WTC11 (cell line): ENCODE measurements at regions not wholly inside any gene's neighbourhood (a gene's known extent, or its start where the extent isn't known, plus 50 kb on each side); places are given as distances from the start of the nearest gene placed in this dataset.

Experiments used
- ATAC-seq: fragments of 200-7000 bp; cut with Tn5 transposase; 2 replicates; pipeline ENCODE4 v1.10.0; 2021; ENCODE audit warnings: mild to moderate bottlenecking, moderate library complexity
- CTCF ChIA-PET: fragments of 300-600 bp; sonication (Branson Sonifier 250); formaldehyde crosslinking; loops from one replicate; lab custom pipeline; 2021; ENCODE audit warnings: antibody characterized with exemption; lab: Charles Lee
- POLR2A ChIA-PET: fragments of 350-600 bp; sonication (Branson Sonifier 250); formaldehyde crosslinking; loops from one replicate; lab custom pipeline; 2021; ENCODE audit warnings: antibody characterized with exemption; lab: Charles Lee
- DNase-seq: peaks from one replicate; pipeline ENCODE4 v3.0.0; 2021; ENCODE audit warnings: low spot score
- H3K27ac Mint-ChIP-seq: 2 replicates; pipeline ENCODE4 v1.8.0; 2021; ENCODE audit warnings: mixed read lengths
- H3K27me3 Mint-ChIP-seq: 2 replicates; pipeline ENCODE4 v1.8.0; 2021; ENCODE audit warnings: low read depth, mild to moderate bottlenecking, moderate library complexity, mixed read lengths
- H3K36me3 Mint-ChIP-seq: 2 replicates; pipeline ENCODE4 v1.8.0; 2021; ENCODE audit warnings: mixed read lengths
- H3K4me1 Mint-ChIP-seq: 2 replicates; pipeline ENCODE4 v1.8.0; 2022; ENCODE audit warnings: mixed read lengths
- H3K4me3 Mint-ChIP-seq: 2 replicates; pipeline ENCODE4 v1.8.0; 2021; ENCODE audit warnings: mild to moderate bottlenecking, moderate library complexity, mixed read lengths
- H3K9me3 Mint-ChIP-seq: 2 replicates; pipeline ENCODE4 v1.8.0; 2021; ENCODE audit warnings: mixed read lengths
- FOXP1 ChIP-seq: sonication (generic); formaldehyde crosslinking; IDR thresholded peaks from 2 replicates; pipeline ENCODE4 v1.8.0; 2022; ENCODE audit warnings: missing genetic modification reagents, mild to moderate bottlenecking, moderate library complexity, borderline replicate concordance
- IRF2 ChIP-seq: sonication (generic); formaldehyde crosslinking; IDR thresholded peaks from 2 replicates; pipeline ENCODE4 v1.8.0; 2022; ENCODE audit warnings: low read depth, missing genetic modification reagents, borderline replicate concordance
- MYBL2 ChIP-seq: sonication (generic); formaldehyde crosslinking; IDR thresholded peaks from 2 replicates; pipeline ENCODE4 v1.8.1; 2023; ENCODE audit warnings: mild to moderate bottlenecking, moderate library complexity, missing genetic modification reagents
- NR2C2 ChIP-seq: sonication (generic); formaldehyde crosslinking; IDR thresholded peaks from 2 replicates; pipeline ENCODE4 v1.8.0; 2022; ENCODE audit warnings: mild to moderate bottlenecking, missing genetic modification reagents
- OVOL2 ChIP-seq: fragments of 250-450 bp; sonication (Bioruptor Pico); IDR thresholded peaks from 2 replicates; pipeline ENCODE4 v1.9.0; 2021; ENCODE audit warnings: mild to moderate bottlenecking, borderline replicate concordance
- PRRX2 ChIP-seq: fragments of 250-450 bp; sonication (Bioruptor Pico); IDR thresholded peaks from 2 replicates; pipeline ENCODE4 v1.8.0; 2021; ENCODE audit warnings: mild to moderate bottlenecking
- RELA ChIP-seq: sonication (generic); formaldehyde crosslinking; IDR thresholded peaks from 2 replicates; pipeline ENCODE4 v1.8.1; 2022; ENCODE audit warnings: missing genetic modification reagents, mild to moderate bottlenecking, borderline replicate concordance
- RORB ChIP-seq: fragments of 250-450 bp; sonication (Bioruptor Pico); IDR thresholded peaks from 2 replicates; pipeline ENCODE4 v1.9.0; 2021; ENCODE audit warnings: mild to moderate bottlenecking
- SMAD3 ChIP-seq: sonication (generic); formaldehyde crosslinking; IDR thresholded peaks from 2 replicates; pipeline ENCODE4 v1.8.0; 2022; ENCODE audit warnings: missing genetic modification reagents, mild to moderate bottlenecking, borderline replicate concordance
- SOX15 ChIP-seq: fragments of 250-450 bp; sonication (Bioruptor Pico); IDR thresholded peaks from 2 replicates; pipeline ENCODE4 v1.9.0; 2021; ENCODE audit warnings: mild to moderate bottlenecking
- SP1 ChIP-seq: sonication (generic); formaldehyde crosslinking; conservative IDR thresholded peaks from 2 replicates; pipeline ENCODE4 v1.8.1; 2022; ENCODE audit warnings: missing genetic modification reagents
- TP53 ChIP-seq: sonication (generic); formaldehyde crosslinking; IDR thresholded peaks from 2 replicates; pipeline ENCODE4 v1.8.1; 2023; ENCODE audit warnings: mild to moderate bottlenecking, missing genetic modification reagents
- ZNF263 ChIP-seq: sonication (generic); formaldehyde crosslinking; IDR thresholded peaks from 2 replicates; pipeline ENCODE4 v1.8.1; 2022; ENCODE audit warnings: low read depth, mild to moderate bottlenecking, moderate library complexity, missing genetic modification reagents
- ZNF317 ChIP-seq: sonication (generic); formaldehyde crosslinking; IDR thresholded peaks from 2 replicates; pipeline ENCODE4 v1.8.1; 2023; ENCODE audit warnings: low read depth, mild to moderate bottlenecking, moderate library complexity, missing genetic modification reagents, borderline replicate concordance
- ZNF416 ChIP-seq: fragments of 250-450 bp; sonication (Bioruptor Pico); IDR thresholded peaks from 2 replicates; pipeline ENCODE4 v1.9.0; 2021; ENCODE audit warnings: mild to moderate bottlenecking, inconsistent platforms
- TF ChIP-seq, protein P1 (sequence below): sonication (generic); formaldehyde crosslinking; IDR thresholded peaks from 2 replicates; pipeline ENCODE4 v1.8.0; 2023; ENCODE audit warnings: missing genetic modification reagents, mild to moderate bottlenecking, borderline replicate concordance
- TF ChIP-seq, protein P2 (sequence below): sonication (generic); formaldehyde crosslinking; IDR thresholded peaks from 2 replicates; pipeline ENCODE4 v1.8.0; 2022; ENCODE audit warnings: mild to moderate bottlenecking, missing genetic modification reagents
- TF ChIP-seq, protein P3 (sequence below): sonication (generic); formaldehyde crosslinking; IDR thresholded peaks from 2 replicates; pipeline ENCODE4 v1.8.0; 2022; ENCODE audit warnings: mild to moderate bottlenecking, missing genetic modification reagents
- TF ChIP-seq, protein P4 (sequence below): sonication (generic); formaldehyde crosslinking; IDR thresholded peaks from 2 replicates; pipeline ENCODE4 v1.8.1; 2022; ENCODE audit warnings: mild to moderate bottlenecking, moderate library complexity, missing genetic modification reagents
- TF ChIP-seq, protein P5 (sequence below): fragments of 250-450 bp; sonication (Bioruptor Pico); IDR thresholded peaks from 2 replicates; pipeline ENCODE4 v2.1.2; 2022; ENCODE audit warnings: mild to moderate bottlenecking, moderate library complexity
- TF ChIP-seq, protein P6 (sequence below): sonication (generic); formaldehyde crosslinking; IDR thresholded peaks from 2 replicates; pipeline ENCODE4 v1.8.1; 2022; ENCODE audit warnings: low read depth, mild to moderate bottlenecking, moderate library complexity, missing genetic modification reagents, borderline replicate concordance
- TF ChIP-seq, protein P7 (sequence below): sonication (generic); formaldehyde crosslinking; IDR thresholded peaks from 2 replicates; pipeline ENCODE4 v1.8.1; 2023; ENCODE audit warnings: mild to moderate bottlenecking, missing genetic modification reagents
- TF ChIP-seq, protein P8 (sequence below): sonication (generic); formaldehyde crosslinking; conservative IDR thresholded peaks from 2 replicates; pipeline ENCODE4 v1.8.1; 2022; ENCODE audit warnings: mild to moderate bottlenecking, missing genetic modification reagents
- TF ChIP-seq, protein P9 (sequence below): sonication (generic); formaldehyde crosslinking; IDR thresholded peaks from 2 replicates; pipeline ENCODE4 v1.8.0; 2022; ENCODE audit warnings: mild to moderate bottlenecking, missing genetic modification reagents

DNA sequence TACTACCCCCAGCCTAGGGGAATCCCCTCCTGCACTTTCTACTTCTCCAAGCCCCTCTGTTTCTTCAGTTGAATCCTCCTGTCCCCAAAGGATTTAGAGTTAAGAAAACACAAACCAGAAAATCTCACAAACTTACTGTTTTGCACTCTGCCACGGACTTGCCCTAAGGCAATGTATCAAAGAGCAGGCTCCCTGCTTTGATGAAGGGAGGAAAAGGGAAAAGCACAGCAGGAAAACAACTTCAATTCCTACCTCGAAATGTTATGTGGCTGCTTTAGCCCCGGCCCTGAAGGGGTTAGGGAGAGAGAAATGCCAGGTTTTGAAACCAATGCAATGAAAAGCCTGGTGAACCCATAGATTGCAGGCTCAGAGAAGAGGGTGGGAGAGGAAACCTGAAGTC lies 254.7 kb downstream of the MAN2A1 start (continued):
- TF ChIP-seq, protein P1, sequence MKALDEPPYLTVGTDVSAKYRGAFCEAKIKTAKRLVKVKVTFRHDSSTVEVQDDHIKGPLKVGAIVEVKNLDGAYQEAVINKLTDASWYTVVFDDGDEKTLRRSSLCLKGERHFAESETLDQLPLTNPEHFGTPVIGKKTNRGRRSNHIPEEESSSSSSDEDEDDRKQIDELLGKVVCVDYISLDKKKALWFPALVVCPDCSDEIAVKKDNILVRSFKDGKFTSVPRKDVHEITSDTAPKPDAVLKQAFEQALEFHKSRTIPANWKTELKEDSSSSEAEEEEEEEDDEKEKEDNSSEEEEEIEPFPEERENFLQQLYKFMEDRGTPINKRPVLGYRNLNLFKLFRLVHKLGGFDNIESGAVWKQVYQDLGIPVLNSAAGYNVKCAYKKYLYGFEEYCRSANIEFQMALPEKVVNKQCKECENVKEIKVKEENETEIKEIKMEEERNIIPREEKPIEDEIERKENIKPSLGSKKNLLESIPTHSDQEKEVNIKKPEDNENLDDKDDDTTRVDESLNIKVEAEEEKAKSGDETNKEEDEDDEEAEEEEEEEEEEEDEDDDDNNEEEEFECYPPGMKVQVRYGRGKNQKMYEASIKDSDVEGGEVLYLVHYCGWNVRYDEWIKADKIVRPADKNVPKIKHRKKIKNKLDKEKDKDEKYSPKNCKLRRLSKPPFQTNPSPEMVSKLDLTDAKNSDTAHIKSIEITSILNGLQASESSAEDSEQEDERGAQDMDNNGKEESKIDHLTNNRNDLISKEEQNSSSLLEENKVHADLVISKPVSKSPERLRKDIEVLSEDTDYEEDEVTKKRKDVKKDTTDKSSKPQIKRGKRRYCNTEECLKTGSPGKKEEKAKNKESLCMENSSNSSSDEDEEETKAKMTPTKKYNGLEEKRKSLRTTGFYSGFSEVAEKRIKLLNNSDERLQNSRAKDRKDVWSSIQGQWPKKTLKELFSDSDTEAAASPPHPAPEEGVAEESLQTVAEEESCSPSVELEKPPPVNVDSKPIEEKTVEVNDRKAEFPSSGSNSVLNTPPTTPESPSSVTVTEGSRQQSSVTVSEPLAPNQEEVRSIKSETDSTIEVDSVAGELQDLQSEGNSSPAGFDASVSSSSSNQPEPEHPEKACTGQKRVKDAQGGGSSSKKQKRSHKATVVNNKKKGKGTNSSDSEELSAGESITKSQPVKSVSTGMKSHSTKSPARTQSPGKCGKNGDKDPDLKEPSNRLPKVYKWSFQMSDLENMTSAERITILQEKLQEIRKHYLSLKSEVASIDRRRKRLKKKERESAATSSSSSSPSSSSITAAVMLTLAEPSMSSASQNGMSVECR (CRISPR knock-in tag): no peak
- TF ChIP-seq, protein P2, sequence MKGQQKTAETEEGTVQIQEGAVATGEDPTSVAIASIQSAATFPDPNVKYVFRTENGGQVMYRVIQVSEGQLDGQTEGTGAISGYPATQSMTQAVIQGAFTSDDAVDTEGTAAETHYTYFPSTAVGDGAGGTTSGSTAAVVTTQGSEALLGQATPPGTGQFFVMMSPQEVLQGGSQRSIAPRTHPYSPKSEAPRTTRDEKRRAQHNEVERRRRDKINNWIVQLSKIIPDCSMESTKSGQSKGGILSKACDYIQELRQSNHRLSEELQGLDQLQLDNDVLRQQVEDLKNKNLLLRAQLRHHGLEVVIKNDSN (CRISPR knock-in tag): no peak
- no peak for TF ChIP-seq ZNF263 (CRISPR knock-in tag)
- TF ChIP-seq RORB (CRISPR knock-in tag): no peak
- TF ChIP-seq SMAD3 (CRISPR knock-in tag): no peak
- TF ChIP-seq, protein P3, sequence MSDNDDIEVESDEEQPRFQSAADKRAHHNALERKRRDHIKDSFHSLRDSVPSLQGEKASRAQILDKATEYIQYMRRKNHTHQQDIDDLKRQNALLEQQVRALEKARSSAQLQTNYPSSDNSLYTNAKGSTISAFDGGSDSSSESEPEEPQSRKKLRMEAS (CRISPR knock-in tag): no peak

DNA sequence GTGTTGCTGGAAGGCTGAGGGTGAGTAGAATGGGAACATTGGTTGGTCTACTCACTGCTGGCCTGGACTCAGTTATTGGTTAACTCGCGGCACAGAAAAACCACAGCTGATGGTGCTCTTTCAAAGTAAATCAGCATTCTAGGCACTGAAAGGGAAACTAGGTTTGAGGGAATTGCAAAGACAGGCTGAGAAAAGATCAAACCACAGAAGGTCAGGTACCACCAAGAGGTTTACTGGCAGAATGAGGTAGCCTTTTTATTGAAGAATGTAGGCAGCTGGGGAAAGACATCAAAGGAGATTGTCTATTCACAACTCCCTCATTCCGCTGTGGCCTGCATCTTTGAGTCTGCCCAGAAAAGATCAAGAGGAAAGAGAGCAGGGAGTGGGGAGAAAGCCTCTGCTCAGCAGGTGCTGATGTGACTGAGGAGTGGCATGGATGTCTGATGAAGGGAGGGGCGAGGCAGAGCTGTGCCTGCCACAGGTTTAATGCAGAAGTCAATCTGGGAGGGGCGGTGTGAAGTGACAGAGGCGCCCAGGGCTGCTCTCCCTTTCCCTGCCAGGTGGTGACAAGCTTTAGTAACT lies 255.5 kb downstream of the MAN2A1 start:
- peak; percentile 38 for ATAC-seq
- H3K4me1 Mint-ChIP-seq: peaks cover 12% of the 10 kb centered on the region
- peaks cover 9% of the 10 kb centered on the region for H3K9me3 Mint-ChIP-seq
- H3K27me3 Mint-ChIP-seq: no peaks in the 10 kb centered on the region
- no peak overlapping the region for H3K4me3 Mint-ChIP-seq
- ChIA-PET POLR2A (no interaction called here), CTCF (no interaction called here)
- DNase-seq: no peak
- H3K36me3 Mint-ChIP-seq: no peaks in the 10 kb centered on the region; the same call in none of the 2 replicates
- no peak overlapping the region for H3K27ac Mint-ChIP-seq
- no peak for TF ChIP-seq NR2C2
- TF ChIP-seq, protein P4, sequence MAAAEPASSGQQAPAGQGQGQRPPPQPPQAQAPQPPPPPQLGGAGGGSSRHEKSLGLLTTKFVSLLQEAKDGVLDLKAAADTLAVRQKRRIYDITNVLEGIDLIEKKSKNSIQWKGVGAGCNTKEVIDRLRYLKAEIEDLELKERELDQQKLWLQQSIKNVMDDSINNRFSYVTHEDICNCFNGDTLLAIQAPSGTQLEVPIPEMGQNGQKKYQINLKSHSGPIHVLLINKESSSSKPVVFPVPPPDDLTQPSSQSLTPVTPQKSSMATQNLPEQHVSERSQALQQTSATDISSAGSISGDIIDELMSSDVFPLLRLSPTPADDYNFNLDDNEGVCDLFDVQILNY: no peak
- TF ChIP-seq ZNF317: no peak
- TF ChIP-seq, protein P5, sequence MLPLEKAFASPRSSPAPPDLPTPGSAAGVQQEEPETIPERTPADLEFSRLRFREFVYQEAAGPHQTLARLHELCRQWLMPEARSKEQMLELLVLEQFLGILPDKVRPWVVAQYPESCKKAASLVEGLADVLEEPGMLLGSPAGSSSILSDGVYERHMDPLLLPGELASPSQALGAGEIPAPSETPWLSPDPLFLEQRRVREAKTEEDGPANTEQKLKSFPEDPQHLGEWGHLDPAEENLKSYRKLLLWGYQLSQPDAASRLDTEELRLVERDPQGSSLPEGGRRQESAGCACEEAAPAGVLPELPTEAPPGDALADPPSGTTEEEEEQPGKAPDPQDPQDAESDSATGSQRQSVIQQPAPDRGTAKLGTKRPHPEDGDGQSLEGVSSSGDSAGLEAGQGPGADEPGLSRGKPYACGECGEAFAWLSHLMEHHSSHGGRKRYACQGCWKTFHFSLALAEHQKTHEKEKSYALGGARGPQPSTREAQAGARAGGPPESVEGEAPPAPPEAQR (CRISPR knock-in tag): no peak
- TF ChIP-seq PRRX2: no peak
- TF ChIP-seq, protein P6, sequence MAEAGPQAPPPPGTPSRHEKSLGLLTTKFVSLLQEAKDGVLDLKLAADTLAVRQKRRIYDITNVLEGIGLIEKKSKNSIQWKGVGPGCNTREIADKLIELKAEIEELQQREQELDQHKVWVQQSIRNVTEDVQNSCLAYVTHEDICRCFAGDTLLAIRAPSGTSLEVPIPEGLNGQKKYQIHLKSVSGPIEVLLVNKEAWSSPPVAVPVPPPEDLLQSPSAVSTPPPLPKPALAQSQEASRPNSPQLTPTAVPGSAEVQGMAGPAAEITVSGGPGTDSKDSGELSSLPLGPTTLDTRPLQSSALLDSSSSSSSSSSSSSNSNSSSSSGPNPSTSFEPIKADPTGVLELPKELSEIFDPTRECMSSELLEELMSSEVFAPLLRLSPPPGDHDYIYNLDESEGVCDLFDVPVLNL: no peak
- TF ChIP-seq SP1 (CRISPR knock-in tag): no peak
- TF ChIP-seq OVOL2 (CRISPR knock-in tag): no peak
- no peak for TF ChIP-seq ZNF416 (CRISPR knock-in tag)
- TF ChIP-seq, protein P7, sequence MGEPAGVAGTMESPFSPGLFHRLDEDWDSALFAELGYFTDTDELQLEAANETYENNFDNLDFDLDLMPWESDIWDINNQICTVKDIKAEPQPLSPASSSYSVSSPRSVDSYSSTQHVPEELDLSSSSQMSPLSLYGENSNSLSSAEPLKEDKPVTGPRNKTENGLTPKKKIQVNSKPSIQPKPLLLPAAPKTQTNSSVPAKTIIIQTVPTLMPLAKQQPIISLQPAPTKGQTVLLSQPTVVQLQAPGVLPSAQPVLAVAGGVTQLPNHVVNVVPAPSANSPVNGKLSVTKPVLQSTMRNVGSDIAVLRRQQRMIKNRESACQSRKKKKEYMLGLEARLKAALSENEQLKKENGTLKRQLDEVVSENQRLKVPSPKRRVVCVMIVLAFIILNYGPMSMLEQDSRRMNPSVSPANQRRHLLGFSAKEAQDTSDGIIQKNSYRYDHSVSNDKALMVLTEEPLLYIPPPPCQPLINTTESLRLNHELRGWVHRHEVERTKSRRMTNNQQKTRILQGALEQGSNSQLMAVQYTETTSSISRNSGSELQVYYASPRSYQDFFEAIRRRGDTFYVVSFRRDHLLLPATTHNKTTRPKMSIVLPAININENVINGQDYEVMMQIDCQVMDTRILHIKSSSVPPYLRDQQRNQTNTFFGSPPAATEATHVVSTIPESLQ (CRISPR knock-in tag): no peak
- TF ChIP-seq, protein P8, sequence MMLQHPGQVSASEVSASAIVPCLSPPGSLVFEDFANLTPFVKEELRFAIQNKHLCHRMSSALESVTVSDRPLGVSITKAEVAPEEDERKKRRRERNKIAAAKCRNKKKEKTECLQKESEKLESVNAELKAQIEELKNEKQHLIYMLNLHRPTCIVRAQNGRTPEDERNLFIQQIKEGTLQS (CRISPR knock-in tag): no peak
- no peak for TF ChIP-seq FOXP1 (CRISPR knock-in tag)
- no peak for TF ChIP-seq RELA
- no peak for TF ChIP-seq IRF2 (CRISPR knock-in tag)
- TF ChIP-seq MYBL2 (CRISPR knock-in tag): no peak
- TF ChIP-seq, protein P9, sequence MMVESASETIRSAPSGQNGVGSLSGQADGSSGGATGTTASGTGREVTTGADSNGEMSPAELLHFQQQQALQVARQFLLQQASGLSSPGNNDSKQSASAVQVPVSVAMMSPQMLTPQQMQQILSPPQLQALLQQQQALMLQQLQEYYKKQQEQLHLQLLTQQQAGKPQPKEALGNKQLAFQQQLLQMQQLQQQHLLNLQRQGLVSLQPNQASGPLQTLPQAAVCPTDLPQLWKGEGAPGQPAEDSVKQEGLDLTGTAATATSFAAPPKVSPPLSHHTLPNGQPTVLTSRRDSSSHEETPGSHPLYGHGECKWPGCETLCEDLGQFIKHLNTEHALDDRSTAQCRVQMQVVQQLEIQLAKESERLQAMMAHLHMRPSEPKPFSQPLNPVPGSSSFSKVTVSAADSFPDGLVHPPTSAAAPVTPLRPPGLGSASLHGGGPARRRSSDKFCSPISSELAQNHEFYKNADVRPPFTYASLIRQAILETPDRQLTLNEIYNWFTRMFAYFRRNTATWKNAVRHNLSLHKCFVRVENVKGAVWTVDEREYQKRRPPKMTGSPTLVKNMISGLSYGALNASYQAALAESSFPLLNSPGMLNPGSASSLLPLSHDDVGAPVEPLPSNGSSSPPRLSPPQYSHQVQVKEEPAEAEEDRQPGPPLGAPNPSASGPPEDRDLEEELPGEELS (CRISPR knock-in tag): no peak
- no peak for TF ChIP-seq SOX15 (CRISPR knock-in tag)
- TF ChIP-seq TP53 (CRISPR knock-in tag): no peak
